ENCODE measurements at regions not wholly inside any gene's neighbourhood (a gene's known extent, or its start where the extent isn't known, plus 50 kb on each side); places are given as distances from the start of the nearest gene placed in this dataset.

GRCh38 chr5:154610321-154611154, 132.5 kb upstream of the HAND1 start:
- Histone ChIP-seq H3K4me1 (ENCODE audit: control insufficient read depth, insufficient read depth, low read length, poor library complexity, severe bottlenecking) (peaks cover 6% of the 10 kb centered on the region), H3K36me3 (ENCODE audit: control insufficient read depth, insufficient read depth, low read length) (no peaks in the 10 kb centered on the region), H3K27ac (ENCODE audit: insufficient read depth, low read length, poor library complexity, severe bottlenecking) (no peak overlapping the region), H3K27me3 (replicated peaks; ENCODE audit: control insufficient read depth, insufficient read depth, low read length, poor library complexity, severe bottlenecking) (peaks cover 18% of the 10 kb centered on the region), H3K4me3 (ENCODE audit: insufficient read depth, low read depth, low read length, poor library complexity, severe bottlenecking) (peak overlapping the region; percentile 17), H3K9me3 (ENCODE audit: control insufficient read depth, low read length) (no peaks in the 10 kb centered on the region)
- peak; percentile 3 to 5 (median 3) for DNase-seq

- DNase-seq, result no peak
- Histone ChIP-seq H3K9me3 (ENCODE audit: control insufficient read depth, low read length) (no peaks in the 10 kb centered on the region), H3K36me3 (ENCODE audit: control insufficient read depth, insufficient read depth, low read length) (no peaks in the 10 kb centered on the region), H3K27me3 (replicated peaks; ENCODE audit: control insufficient read depth, insufficient read depth, low read length, poor library complexity, severe bottlenecking) (peaks cover 18% of the 10 kb centered on the region), H3K4me3 (ENCODE audit: insufficient read depth, low read depth, low read length, poor library complexity, severe bottlenecking) (no peak overlapping the region), H3K4me1 (ENCODE audit: control insufficient read depth, insufficient read depth, low read length, poor library complexity, severe bottlenecking) (peaks cover 6% of the 10 kb centered on the region), H3K27ac (ENCODE audit: insufficient read depth, low read length, poor library complexity, severe bottlenecking) (no peak overlapping the region)
Observed at GRCh38 chr5:154609251-154609650, 131.2 kb upstream of the HAND1 start.

GRCh38 chr5:154608531-154609011, 130.5 kb upstream of the HAND1 start:
- no peak overlapping the region for H3K4me3 ChIP-seq (ENCODE audit: insufficient read depth, low read depth, low read length, poor library complexity, severe bottlenecking)
- no peak for DNase-seq
- H3K4me1 ChIP-seq (ENCODE audit: control insufficient read depth, insufficient read depth, low read length, poor library complexity, severe bottlenecking), result peaks cover 6% of the 10 kb centered on the region
- H3K27ac ChIP-seq (ENCODE audit: insufficient read depth, low read length, poor library complexity, severe bottlenecking), result no peak overlapping the region
- H3K27me3 ChIP-seq (replicated peaks; ENCODE audit: control insufficient read depth, insufficient read depth, low read length, poor library complexity, severe bottlenecking), result peaks cover 23% of the 10 kb centered on the region
- no peaks in the 10 kb centered on the region for H3K9me3 ChIP-seq (ENCODE audit: control insufficient read depth, low read length)
- H3K36me3 ChIP-seq (ENCODE audit: control insufficient read depth, insufficient read depth, low read length), result no peaks in the 10 kb centered on the region

- no peak overlapping the region for H3K4me3 ChIP-seq (ENCODE audit: insufficient read depth, low read depth, low read length, poor library complexity, severe bottlenecking)
- H3K9me3 ChIP-seq (ENCODE audit: control insufficient read depth, low read length), result no peaks in the 10 kb centered on the region
- H3K27ac ChIP-seq (ENCODE audit: insufficient read depth, low read length, poor library complexity, severe bottlenecking), result no peak overlapping the region
- DNase-seq, result no peak
- no peaks in the 10 kb centered on the region for H3K36me3 ChIP-seq (ENCODE audit: control insufficient read depth, insufficient read depth, low read length)
- H3K4me1 ChIP-seq (ENCODE audit: control insufficient read depth, insufficient read depth, low read length, poor library complexity, severe bottlenecking), result peaks cover 6% of the 10 kb centered on the region
- peaks cover 23% of the 10 kb centered on the region for H3K27me3 ChIP-seq (replicated peaks; ENCODE audit: control insufficient read depth, insufficient read depth, low read length, poor library complexity, severe bottlenecking)
Observed at GRCh38 chr5:154607746-154608145, 129.7 kb upstream of the HAND1 start.

GRCh38 chr5:154606246-154606645, 128.2 kb upstream of the HAND1 start:
- Histone ChIP-seq H3K4me3 (ENCODE audit: insufficient read depth, low read depth, low read length, poor library complexity, severe bottlenecking) (no peak overlapping the region), H3K9me3 (ENCODE audit: control insufficient read depth, low read length) (no peaks in the 10 kb centered on the region), H3K27ac (ENCODE audit: insufficient read depth, low read length, poor library complexity, severe bottlenecking) (no peak overlapping the region), H3K4me1 (ENCODE audit: control insufficient read depth, insufficient read depth, low read length, poor library complexity, severe bottlenecking) (peaks cover 6% of the 10 kb centered on the region), H3K27me3 (replicated peaks; ENCODE audit: control insufficient read depth, insufficient read depth, low read length, poor library complexity, severe bottlenecking) (peaks cover 21% of the 10 kb centered on the region), H3K36me3 (ENCODE audit: control insufficient read depth, insufficient read depth, low read length) (no peaks in the 10 kb centered on the region)
- DNase-seq, result no peak

GRCh38 chr5:154603953-154604679, 126.1 kb upstream of the HAND1 start:
- Histone ChIP-seq H3K4me3 (ENCODE audit: insufficient read depth, low read depth, low read length, poor library complexity, severe bottlenecking) (no peak overlapping the region), H3K36me3 (ENCODE audit: control insufficient read depth, insufficient read depth, low read length) (no peaks in the 10 kb centered on the region), H3K27me3 (replicated peaks; ENCODE audit: control insufficient read depth, insufficient read depth, low read length, poor library complexity, severe bottlenecking) (peaks cover 6% of the 10 kb centered on the region), H3K27ac (ENCODE audit: insufficient read depth, low read length, poor library complexity, severe bottlenecking) (no peak overlapping the region), H3K9me3 (ENCODE audit: control insufficient read depth, low read length) (no peaks in the 10 kb centered on the region), H3K4me1 (ENCODE audit: control insufficient read depth, insufficient read depth, low read length, poor library complexity, severe bottlenecking) (no peaks in the 10 kb centered on the region)
- DNase-seq, result no peak

GRCh38 chr5:154603485-154603884, 125.5 kb upstream of the HAND1 start:
- Histone ChIP-seq H3K4me1 (ENCODE audit: control insufficient read depth, insufficient read depth, low read length, poor library complexity, severe bottlenecking) (no peaks in the 10 kb centered on the region), H3K27ac (ENCODE audit: insufficient read depth, low read length, poor library complexity, severe bottlenecking) (no peak overlapping the region), H3K36me3 (ENCODE audit: control insufficient read depth, insufficient read depth, low read length) (no peaks in the 10 kb centered on the region), H3K27me3 (replicated peaks; ENCODE audit: control insufficient read depth, insufficient read depth, low read length, poor library complexity, severe bottlenecking) (peaks cover 5% of the 10 kb centered on the region), H3K9me3 (ENCODE audit: control insufficient read depth, low read length) (no peaks in the 10 kb centered on the region), H3K4me3 (ENCODE audit: insufficient read depth, low read depth, low read length, poor library complexity, severe bottlenecking) (no peak overlapping the region)
- no peak for DNase-seq

GRCh38 chr5:154603011-154603410, 125.0 kb upstream of the HAND1 start:
- H3K4me1 ChIP-seq (ENCODE audit: control insufficient read depth, insufficient read depth, low read length, poor library complexity, severe bottlenecking), result no peaks in the 10 kb centered on the region
- H3K9me3 ChIP-seq (ENCODE audit: control insufficient read depth, low read length), result no peaks in the 10 kb centered on the region
- no peak for DNase-seq
- no peaks in the 10 kb centered on the region for H3K36me3 ChIP-seq (ENCODE audit: control insufficient read depth, insufficient read depth, low read length)
- peaks cover 7% of the 10 kb centered on the region for H3K27me3 ChIP-seq (replicated peaks; ENCODE audit: control insufficient read depth, insufficient read depth, low read length, poor library complexity, severe bottlenecking)
- no peak overlapping the region for H3K4me3 ChIP-seq (ENCODE audit: insufficient read depth, low read depth, low read length, poor library complexity, severe bottlenecking)
- no peak overlapping the region for H3K27ac ChIP-seq (ENCODE audit: insufficient read depth, low read length, poor library complexity, severe bottlenecking)

- no peak for DNase-seq
- Histone ChIP-seq H3K27me3 (replicated peaks; ENCODE audit: control insufficient read depth, insufficient read depth, low read length, poor library complexity, severe bottlenecking) (peaks cover 9% of the 10 kb centered on the region), H3K4me1 (ENCODE audit: control insufficient read depth, insufficient read depth, low read length, poor library complexity, severe bottlenecking) (no peaks in the 10 kb centered on the region)
Observed at GRCh38 chr5:154601014-154601413, 123.0 kb upstream of the HAND1 start.

GRCh38 chr5:154598021-154598420, 120.0 kb upstream of the HAND1 start:
- H3K4me1 ChIP-seq (ENCODE audit: control insufficient read depth, insufficient read depth, low read length, poor library complexity, severe bottlenecking), result no peaks in the 10 kb centered on the region
- peaks cover 4% of the 10 kb centered on the region for H3K27me3 ChIP-seq (replicated peaks; ENCODE audit: control insufficient read depth, insufficient read depth, low read length, poor library complexity, severe bottlenecking)
- H3K36me3 ChIP-seq (ENCODE audit: control insufficient read depth, insufficient read depth, low read length), result no peaks in the 10 kb centered on the region
- no peak overlapping the region for H3K4me3 ChIP-seq (ENCODE audit: insufficient read depth, low read depth, low read length, poor library complexity, severe bottlenecking)
- DNase-seq, result no peak
- H3K27ac ChIP-seq (ENCODE audit: insufficient read depth, low read length, poor library complexity, severe bottlenecking), result no peak overlapping the region
- H3K9me3 ChIP-seq (ENCODE audit: control insufficient read depth, low read length), result no peaks in the 10 kb centered on the region

More at GRCh38 chr5:154601014-154601413, 123.0 kb upstream of the HAND1 start:
- H3K4me3 ChIP-seq (ENCODE audit: insufficient read depth, low read depth, low read length, poor library complexity, severe bottlenecking), result no peak overlapping the region
- H3K27ac ChIP-seq (ENCODE audit: insufficient read depth, low read length, poor library complexity, severe bottlenecking), result no peak overlapping the region
- no peaks in the 10 kb centered on the region for H3K9me3 ChIP-seq (ENCODE audit: control insufficient read depth, low read length)
- H3K36me3 ChIP-seq (ENCODE audit: control insufficient read depth, insufficient read depth, low read length), result no peaks in the 10 kb centered on the region
